Panc1 (cell line): ENCODE measurements at regions not wholly inside any gene's neighbourhood (a gene's known extent, or its start where the extent isn't known, plus 50 kb on each side); places are given as distances from the start of the nearest gene placed in this dataset.

Source experiments
- SIN3A ChIP-seq: IDR thresholded peaks from 2 replicates; pipeline ENCODE4 v1.6.1; 2012; ENCODE audit warnings: low read depth, mild to moderate bottlenecking, low read length, moderate library complexity, borderline replicate concordance; ENCODE audit not compliant: insufficient read depth
- TF ChIP-seq, protein P1 (sequence below): fragments of 450-650 bp; IDR thresholded peaks from 2 replicates; pipeline ENCODE4 v1.5.1; 2017; ENCODE audit warnings: mild to moderate bottlenecking
- TF ChIP-seq, protein P2 (sequence below), 2 experiments: IDR thresholded peaks; 2 replicates each; pipeline ENCODE4 v1.6.1; 2011 to 2012; ENCODE audit warnings: low read depth in 2 of 2, control low read depth in 1 of 2, low read length in 1 of 2, mild to moderate bottlenecking in 1 of 2, moderate library complexity in 1 of 2; ENCODE audit not compliant: insufficient read depth in 1 of 2

DNA sequence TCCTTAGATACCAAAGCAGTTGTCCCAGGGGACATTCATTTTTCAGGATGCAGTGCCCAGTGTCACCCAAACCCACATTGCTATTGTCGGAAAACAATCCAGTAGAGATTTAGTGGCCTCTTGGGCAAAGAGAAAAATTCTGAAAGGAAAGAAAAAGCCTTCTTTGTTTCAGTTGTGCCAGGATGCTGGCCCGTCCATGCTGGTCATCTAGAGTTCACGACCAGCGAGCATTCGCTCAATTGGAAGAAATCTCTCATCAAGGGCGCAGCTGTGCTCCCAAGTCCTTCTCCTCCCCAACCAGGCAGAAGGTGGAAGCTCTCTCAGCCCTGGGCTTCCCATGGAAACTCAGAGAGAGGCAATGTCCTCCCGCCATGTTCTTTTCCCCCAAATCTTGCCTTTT is 123.7 kb downstream of the MTHFS start:
- TF ChIP-seq, protein P1, sequence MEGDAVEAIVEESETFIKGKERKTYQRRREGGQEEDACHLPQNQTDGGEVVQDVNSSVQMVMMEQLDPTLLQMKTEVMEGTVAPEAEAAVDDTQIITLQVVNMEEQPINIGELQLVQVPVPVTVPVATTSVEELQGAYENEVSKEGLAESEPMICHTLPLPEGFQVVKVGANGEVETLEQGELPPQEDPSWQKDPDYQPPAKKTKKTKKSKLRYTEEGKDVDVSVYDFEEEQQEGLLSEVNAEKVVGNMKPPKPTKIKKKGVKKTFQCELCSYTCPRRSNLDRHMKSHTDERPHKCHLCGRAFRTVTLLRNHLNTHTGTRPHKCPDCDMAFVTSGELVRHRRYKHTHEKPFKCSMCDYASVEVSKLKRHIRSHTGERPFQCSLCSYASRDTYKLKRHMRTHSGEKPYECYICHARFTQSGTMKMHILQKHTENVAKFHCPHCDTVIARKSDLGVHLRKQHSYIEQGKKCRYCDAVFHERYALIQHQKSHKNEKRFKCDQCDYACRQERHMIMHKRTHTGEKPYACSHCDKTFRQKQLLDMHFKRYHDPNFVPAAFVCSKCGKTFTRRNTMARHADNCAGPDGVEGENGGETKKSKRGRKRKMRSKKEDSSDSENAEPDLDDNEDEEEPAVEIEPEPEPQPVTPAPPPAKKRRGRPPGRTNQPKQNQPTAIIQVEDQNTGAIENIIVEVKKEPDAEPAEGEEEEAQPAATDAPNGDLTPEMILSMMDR: no peak
- TF ChIP-seq SIN3A: no peak
- TF ChIP-seq, protein P2, sequence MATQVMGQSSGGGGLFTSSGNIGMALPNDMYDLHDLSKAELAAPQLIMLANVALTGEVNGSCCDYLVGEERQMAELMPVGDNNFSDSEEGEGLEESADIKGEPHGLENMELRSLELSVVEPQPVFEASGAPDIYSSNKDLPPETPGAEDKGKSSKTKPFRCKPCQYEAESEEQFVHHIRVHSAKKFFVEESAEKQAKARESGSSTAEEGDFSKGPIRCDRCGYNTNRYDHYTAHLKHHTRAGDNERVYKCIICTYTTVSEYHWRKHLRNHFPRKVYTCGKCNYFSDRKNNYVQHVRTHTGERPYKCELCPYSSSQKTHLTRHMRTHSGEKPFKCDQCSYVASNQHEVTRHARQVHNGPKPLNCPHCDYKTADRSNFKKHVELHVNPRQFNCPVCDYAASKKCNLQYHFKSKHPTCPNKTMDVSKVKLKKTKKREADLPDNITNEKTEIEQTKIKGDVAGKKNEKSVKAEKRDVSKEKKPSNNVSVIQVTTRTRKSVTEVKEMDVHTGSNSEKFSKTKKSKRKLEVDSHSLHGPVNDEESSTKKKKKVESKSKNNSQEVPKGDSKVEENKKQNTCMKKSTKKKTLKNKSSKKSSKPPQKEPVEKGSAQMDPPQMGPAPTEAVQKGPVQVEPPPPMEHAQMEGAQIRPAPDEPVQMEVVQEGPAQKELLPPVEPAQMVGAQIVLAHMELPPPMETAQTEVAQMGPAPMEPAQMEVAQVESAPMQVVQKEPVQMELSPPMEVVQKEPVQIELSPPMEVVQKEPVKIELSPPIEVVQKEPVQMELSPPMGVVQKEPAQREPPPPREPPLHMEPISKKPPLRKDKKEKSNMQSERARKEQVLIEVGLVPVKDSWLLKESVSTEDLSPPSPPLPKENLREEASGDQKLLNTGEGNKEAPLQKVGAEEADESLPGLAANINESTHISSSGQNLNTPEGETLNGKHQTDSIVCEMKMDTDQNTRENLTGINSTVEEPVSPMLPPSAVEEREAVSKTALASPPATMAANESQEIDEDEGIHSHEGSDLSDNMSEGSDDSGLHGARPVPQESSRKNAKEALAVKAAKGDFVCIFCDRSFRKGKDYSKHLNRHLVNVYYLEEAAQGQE (IDR thresholded peaks at IDR 0.05; ENCODE audit: insufficient read depth in 1 of 2, low read depth in 2 of 2, low read length in 1 of 2): no peak
